Neutrophil (primary cell): ENCODE measurements at regions not wholly inside any gene's neighbourhood (a gene's known extent, or its start where the extent isn't known, plus 50 kb on each side); places are given as distances from the start of the nearest gene placed in this dataset.

Experiments used
- H3K27ac ChIP-seq: fragments of 200-600 bp; sonication (generic); 2 replicates; pipeline ENCODE4 v1.5.1; 2016; ENCODE audit warnings: mild to moderate bottlenecking, moderate library complexity
- H3K27me3 ChIP-seq: fragments of 200-600 bp; sonication (generic); 2 replicates; pipeline ENCODE4 v1.6.0; 2016; ENCODE audit warnings: mild to moderate bottlenecking
- H3K36me3 ChIP-seq: fragments of 200-600 bp; sonication (generic); 2 replicates; pipeline ENCODE4 v1.5.1; 2017
- H3K4me1 ChIP-seq, 2 experiments: fragments of 200-600 bp in 1 of 2; sonication (generic) in 1 of 2; 1 replicate in 1 of 2; 2 replicates in 1 of 2; pipeline versions ENCODE4 v1.5.1 to v1.6.1; 2013 to 2016; ENCODE audit warnings: low read depth in 1 of 2, low read length in 1 of 2, mild to moderate bottlenecking in 1 of 2, moderate library complexity in 1 of 2; ENCODE audit not compliant: control insufficient read depth in 1 of 2, insufficient read depth in 1 of 2
- H3K4me3 ChIP-seq, 2 experiments: fragments of 200-600 bp in 1 of 2; sonication (generic) in 1 of 2; 1 replicate in 1 of 2; 2 replicates in 1 of 2; pipeline ENCODE4 v1.5.1; 2013 to 2016; ENCODE audit warnings: low read depth in 1 of 2, low read length in 1 of 2, mild to moderate bottlenecking in 1 of 2, moderate library complexity in 1 of 2
- H3K9me3 ChIP-seq: fragments of 200-600 bp; sonication (generic); 2 replicates; pipeline ENCODE4 v1.5.1; 2016
- TF ChIP-seq, protein P1 (sequence below): fragments of 200-600 bp; sonication (generic); IDR thresholded peaks from 2 replicates; pipeline ENCODE4 v1.5.1; 2016; ENCODE audit warnings: antibody characterized with exemption

DNA sequence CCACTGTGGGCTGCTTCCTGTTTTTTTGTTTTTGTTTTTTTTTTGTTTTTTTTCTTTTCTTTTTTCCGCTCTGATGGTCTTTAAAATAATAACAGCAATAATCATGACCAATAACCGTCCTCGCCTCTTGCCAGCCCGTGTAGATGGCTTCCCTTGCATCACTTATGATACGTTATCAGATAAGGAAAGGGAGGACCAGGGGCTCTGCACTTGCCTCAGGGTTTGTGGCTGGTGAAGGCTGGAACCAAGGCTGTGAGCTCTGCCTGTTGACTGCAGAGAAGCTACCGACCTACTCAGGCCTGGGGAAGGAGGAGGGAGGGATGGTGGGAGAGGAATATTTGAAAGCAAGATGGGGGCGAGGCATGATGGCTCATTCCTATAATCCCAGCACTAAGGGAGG is 114.0 kb upstream of the SDK2 start:
- no peaks in the 10 kb centered on the region for H3K36me3 ChIP-seq
- TF ChIP-seq, protein P1, sequence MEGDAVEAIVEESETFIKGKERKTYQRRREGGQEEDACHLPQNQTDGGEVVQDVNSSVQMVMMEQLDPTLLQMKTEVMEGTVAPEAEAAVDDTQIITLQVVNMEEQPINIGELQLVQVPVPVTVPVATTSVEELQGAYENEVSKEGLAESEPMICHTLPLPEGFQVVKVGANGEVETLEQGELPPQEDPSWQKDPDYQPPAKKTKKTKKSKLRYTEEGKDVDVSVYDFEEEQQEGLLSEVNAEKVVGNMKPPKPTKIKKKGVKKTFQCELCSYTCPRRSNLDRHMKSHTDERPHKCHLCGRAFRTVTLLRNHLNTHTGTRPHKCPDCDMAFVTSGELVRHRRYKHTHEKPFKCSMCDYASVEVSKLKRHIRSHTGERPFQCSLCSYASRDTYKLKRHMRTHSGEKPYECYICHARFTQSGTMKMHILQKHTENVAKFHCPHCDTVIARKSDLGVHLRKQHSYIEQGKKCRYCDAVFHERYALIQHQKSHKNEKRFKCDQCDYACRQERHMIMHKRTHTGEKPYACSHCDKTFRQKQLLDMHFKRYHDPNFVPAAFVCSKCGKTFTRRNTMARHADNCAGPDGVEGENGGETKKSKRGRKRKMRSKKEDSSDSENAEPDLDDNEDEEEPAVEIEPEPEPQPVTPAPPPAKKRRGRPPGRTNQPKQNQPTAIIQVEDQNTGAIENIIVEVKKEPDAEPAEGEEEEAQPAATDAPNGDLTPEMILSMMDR, result no peak
- no peaks in the 10 kb centered on the region for H3K9me3 ChIP-seq
- peaks cover 9% of the 10 kb centered on the region for H3K27me3 ChIP-seq
- no peak overlapping the region for H3K4me3 ChIP-seq
- no peak overlapping the region for H3K27ac ChIP-seq
- H3K4me1 ChIP-seq, result no peaks in the 10 kb centered on the region

DNA sequence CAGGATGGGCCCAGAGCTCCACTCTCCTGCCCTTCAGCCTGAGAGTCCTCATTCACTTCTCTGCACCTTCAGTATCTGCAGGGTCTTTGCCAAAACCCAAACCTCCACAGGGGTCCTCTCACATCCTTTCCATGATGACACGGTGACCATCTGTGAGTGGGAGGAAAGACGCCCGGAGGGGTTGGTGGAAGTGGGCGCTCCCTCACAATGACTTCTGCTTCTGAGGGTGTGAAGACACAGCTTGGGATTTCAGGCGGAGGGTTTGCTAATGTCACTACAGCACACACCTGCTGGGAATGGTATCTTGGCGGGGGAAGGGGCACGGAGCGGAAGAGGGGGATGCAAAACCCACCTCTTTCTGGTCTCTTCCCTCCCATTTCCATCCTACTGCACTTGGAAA is 115.1 kb upstream of the SDK2 start:
- no peaks in the 10 kb centered on the region for H3K9me3 ChIP-seq
- H3K27me3 ChIP-seq, result peaks cover 9% of the 10 kb centered on the region
- TF ChIP-seq, protein P1, result no peak
- no peak overlapping the region for H3K4me3 ChIP-seq
- no peaks in the 10 kb centered on the region for H3K36me3 ChIP-seq
- no peak overlapping the region for H3K27ac ChIP-seq
- H3K4me1 ChIP-seq, result no peaks in the 10 kb centered on the region

DNA sequence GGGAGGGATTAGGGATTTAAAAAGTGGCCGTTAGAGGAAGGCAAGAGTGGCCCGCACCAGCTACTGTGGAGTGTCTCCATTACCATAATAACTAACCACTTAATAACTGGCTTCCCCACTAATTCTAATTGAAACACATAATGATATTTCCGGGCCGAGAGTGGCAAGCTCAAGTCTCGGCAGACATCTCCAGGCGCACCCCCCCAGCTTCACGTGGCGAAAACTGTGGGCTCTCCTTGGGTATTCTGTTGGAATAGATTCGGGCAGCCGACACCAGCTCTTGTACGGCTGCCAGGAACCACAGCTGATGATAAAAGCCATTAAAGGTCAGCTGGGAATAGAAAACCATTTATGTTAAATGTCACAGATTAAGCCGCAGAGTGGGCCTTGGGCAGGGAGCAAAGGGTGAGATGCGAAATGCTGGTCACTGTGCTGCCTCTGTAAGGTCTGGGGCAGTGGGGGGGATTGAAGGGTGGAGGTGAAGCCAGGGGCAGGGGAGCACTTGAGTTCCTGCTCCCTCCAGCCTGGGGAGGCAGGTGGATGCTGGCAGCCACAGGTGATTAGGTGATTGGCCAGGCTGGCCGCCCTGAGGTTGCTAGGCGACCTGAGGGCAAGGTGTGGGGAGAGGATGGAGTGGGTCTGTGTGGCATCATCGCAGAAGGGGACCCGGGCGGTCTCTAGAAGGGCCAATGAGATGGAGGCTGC is 115.6 kb upstream of the SDK2 start:
- peaks cover 9% of the 10 kb centered on the region for H3K27me3 ChIP-seq
- no peaks in the 10 kb centered on the region for H3K4me1 ChIP-seq
- TF ChIP-seq, protein P1, result no peak
- no peaks in the 10 kb centered on the region for H3K36me3 ChIP-seq
- no peak overlapping the region for H3K27ac ChIP-seq
- H3K4me3 ChIP-seq, result no peak overlapping the region
- no peaks in the 10 kb centered on the region for H3K9me3 ChIP-seq

DNA sequence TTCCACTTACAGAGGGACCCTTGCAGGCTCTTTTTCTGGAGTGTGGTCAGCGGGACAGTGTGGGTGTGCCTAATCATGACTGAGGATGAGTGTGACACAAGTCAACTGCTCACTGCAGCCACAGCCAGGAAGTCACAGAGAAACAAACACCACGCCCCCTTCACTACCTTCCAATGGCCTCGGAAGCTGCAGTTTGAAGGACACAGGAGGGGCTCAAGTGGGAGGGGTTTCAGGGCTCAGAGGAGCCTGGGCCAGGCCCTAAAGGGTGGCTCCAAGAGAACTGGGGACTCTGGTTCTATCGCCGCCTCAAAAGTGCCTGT is 116.2 kb upstream of the SDK2 start:
- Histone ChIP-seq H3K27ac (no peak overlapping the region), H3K4me3 (no peak overlapping the region), H3K9me3 (no peaks in the 10 kb centered on the region), H3K4me1 (no peaks in the 10 kb centered on the region), H3K36me3 (no peaks in the 10 kb centered on the region), H3K27me3 (peaks cover 9% of the 10 kb centered on the region)
- TF ChIP-seq, protein P1, result no peak

DNA sequence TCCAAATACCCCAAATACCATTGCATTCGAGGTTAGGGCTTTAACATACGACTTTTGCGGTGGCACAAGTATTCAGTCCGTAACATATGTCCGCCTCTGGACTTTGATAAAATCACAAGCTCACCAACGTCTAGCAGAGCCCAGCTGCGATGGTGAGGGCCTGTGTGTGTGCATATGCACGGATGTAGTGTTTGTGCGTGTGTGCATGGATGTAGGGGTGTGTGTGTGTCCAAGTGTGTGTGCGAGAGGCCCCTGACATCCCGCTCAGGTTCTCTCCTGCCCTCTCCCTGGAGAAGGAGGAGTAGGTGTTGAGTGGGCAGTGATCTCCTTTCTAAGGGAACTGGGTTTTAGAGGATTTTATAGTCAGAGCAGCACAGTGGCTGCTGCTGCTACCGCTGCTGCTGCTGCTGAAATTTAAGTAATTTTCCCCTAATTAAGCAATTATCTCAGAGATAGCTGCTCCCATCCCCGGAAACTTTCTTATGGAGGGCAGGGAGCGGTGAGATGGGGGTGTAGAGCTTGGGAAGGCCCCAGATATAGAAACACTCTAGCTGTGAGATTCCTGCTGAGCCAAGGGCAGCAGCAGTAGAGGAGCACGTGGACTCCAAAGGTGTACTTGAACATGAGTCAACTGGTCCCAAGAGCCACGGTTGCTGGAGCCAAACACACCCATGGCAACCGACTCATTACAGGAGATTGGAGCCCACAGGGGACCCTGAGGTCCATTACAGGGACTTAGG is 121.7 kb upstream of the SDK2 start:
- Histone ChIP-seq H3K4me1 (no peaks in the 10 kb centered on the region), H3K27ac (no peak overlapping the region), H3K36me3 (no peaks in the 10 kb centered on the region), H3K9me3 (no peaks in the 10 kb centered on the region), H3K27me3 (peaks cover 12% of the 10 kb centered on the region), H3K4me3 (no peak overlapping the region)
- TF ChIP-seq, protein P1, result no peak
